H1 (cell line): ENCODE measurements at regions not wholly inside any gene's neighbourhood (a gene's known extent, or its start where the extent isn't known, plus 50 kb on each side); places are given as distances from the start of the nearest gene placed in this dataset.
"Not testable (repeated sequence)": the region's sequence is repeated elsewhere in the genome, so short reads cannot be mapped to it uniquely, and the experiment has no call there.

Experiments
- CTCF ChIA-PET: fragments of 300-600 bp; sonication (Branson Sonifier 250); formaldehyde crosslinking; loops from one replicate; lab custom pipeline; 2021; ENCODE audit not compliant: partially characterized antibody; lab: Charles Lee
- POLR2A ChIA-PET: fragments of 300-600 bp; sonication (Branson Sonifier 250); formaldehyde crosslinking; loops from one replicate; lab custom pipeline; 2021; ENCODE audit warnings: inconsistent platforms; ENCODE audit not compliant: partially characterized antibody; lab: Charles Lee
- DNase-seq, 2 experiments: peaks; one replicate each; pipeline versions ENCODE4 v3.0.0 to v3.0.0-alpha.2; 2010 to 2022; ENCODE audit warnings: low spot score in 2 of 2, low read depth in 1 of 2, mixed read lengths in 1 of 2
- FAIRE-seq: peaks from 2 replicates; lab custom pipeline; 2011; peaks lifted over from hg19 to GRCh38; lab: Jason Lieb, UNC
- H2AFZ ChIP-seq: 2 replicates; pipeline ENCODE4 v1.8.1; 2012; ENCODE audit warnings: low read length, inconsistent platforms
- H2AK5ac ChIP-seq: 2 replicates; pipeline ENCODE4 v1.6.1; 2013; ENCODE audit warnings: low read depth, low read length
- H2BK120ac ChIP-seq: replicated peaks from 2 replicates; pipeline ENCODE3; 2013; ENCODE audit warnings: low read depth, low read length, inconsistent platforms
- H2BK12ac ChIP-seq: 2 replicates; pipeline ENCODE4 v1.6.1; 2013; ENCODE audit warnings: low read depth, low read length
- H2BK15ac ChIP-seq: 2 replicates; pipeline ENCODE4 v1.6.1; 2013; ENCODE audit warnings: low read length
- H2BK20ac ChIP-seq: 2 replicates; pipeline ENCODE4 v1.6.1; 2013; ENCODE audit warnings: low read length
- H2BK5ac ChIP-seq: 2 replicates; pipeline ENCODE4 v1.6.1; 2013; ENCODE audit warnings: low read depth, low read length
- H3K14ac ChIP-seq: 2 replicates; pipeline ENCODE4 v1.6.1; 2013; ENCODE audit warnings: inconsistent platforms; ENCODE audit not compliant: insufficient read length
- H3K18ac ChIP-seq: 2 replicates; pipeline ENCODE4 v1.6.1; 2013; ENCODE audit warnings: low read length; ENCODE audit errors: extremely low read depth
- H3K23ac ChIP-seq: 2 replicates; pipeline ENCODE4 v1.6.1; 2013; ENCODE audit warnings: inconsistent platforms; ENCODE audit not compliant: insufficient read length
- H3K23me2 ChIP-seq: 2 replicates; pipeline ENCODE4 v1.6.1; 2013; ENCODE audit warnings: low read depth, low read length
- H3K27ac ChIP-seq: 2 replicates; pipeline ENCODE4 v1.6.1; 2011; ENCODE audit warnings: low read depth, low read length, inconsistent platforms
- H3K27me3 ChIP-seq, 4 experiments: replicated peaks in 1 of 4; 1 replicate in 1 of 4; 2 replicates in 3 of 4; pipeline versions ENCODE4 v1.6.1 to v1.8.1; 2011 to 2013; ENCODE audit warnings: low read length in 3 of 4, mild to moderate bottlenecking in 3 of 4, inconsistent platforms in 2 of 4, mixed read lengths in 2 of 4, moderate library complexity in 1 of 4; ENCODE audit not compliant: control insufficient read depth in 3 of 4, insufficient read depth in 3 of 4; ENCODE audit errors: extremely low read depth in 1 of 4
- H3K36me3 ChIP-seq, 4 experiments: 2 replicates each; pipeline versions ENCODE4 v1.6.1 to v1.8.1; 2011 to 2013; ENCODE audit warnings: mild to moderate bottlenecking in 4 of 4, low read length in 3 of 4, moderate library complexity in 2 of 4, control low read depth in 1 of 4, inconsistent platforms in 1 of 4; ENCODE audit not compliant: insufficient read depth in 4 of 4, control insufficient read depth in 2 of 4
- H3K4ac ChIP-seq: replicated peaks from 2 replicates; pipeline ENCODE3; 2013; ENCODE audit warnings: low read length, low read depth, mixed read lengths, inconsistent platforms; ENCODE audit not compliant: insufficient read length
- H3K4me1 ChIP-seq, 4 experiments: replicated peaks in 1 of 4; 1 replicate in 1 of 4; 2 replicates in 3 of 4; pipeline versions ENCODE4 v1.6.1 to v1.8.1; 2011 to 2013; ENCODE audit warnings: low read length in 3 of 4, inconsistent platforms in 2 of 4, mixed read lengths in 1 of 4; ENCODE audit not compliant: insufficient read depth in 4 of 4, control insufficient read depth in 3 of 4
- H3K4me2 ChIP-seq, 2 experiments: 2 replicates each; pipeline versions ENCODE4 v1.6.1 to v1.8.1; 2011 to 2013; ENCODE audit warnings: low read depth in 2 of 2, low read length in 2 of 2, control low read depth in 1 of 2, inconsistent platforms in 1 of 2, mild to moderate bottlenecking in 1 of 2; ENCODE audit not compliant: insufficient read depth in 1 of 2
- H3K4me3 ChIP-seq, 4 experiments: fragments of 200-600, 300-600 bp in 1 of 4; sonication (generic), shearing (Covaris generic), sonication (Bioruptor Twin) in 1 of 4; 2 replicates each; pipeline versions ENCODE4 v1.5.1 to v1.8.1; 2011 to 2016; ENCODE audit warnings: low read length in 4 of 4, low read depth in 3 of 4, control low read depth in 2 of 4, inconsistent platforms in 2 of 4, mild to moderate bottlenecking in 2 of 4, mixed read lengths in 1 of 4, moderate library complexity in 1 of 4; ENCODE audit not compliant: insufficient read depth in 2 of 4; ENCODE audit errors: extremely low read depth in 1 of 4
- H3K56ac ChIP-seq: replicated peaks from 2 replicates; pipeline ENCODE3; 2013; ENCODE audit warnings: low read depth, mild to moderate bottlenecking, mixed read lengths, low read length, inconsistent platforms; ENCODE audit not compliant: insufficient read length
- H3K79me1 ChIP-seq: 2 replicates; pipeline ENCODE4 v1.6.1; 2013; ENCODE audit warnings: low read depth, low read length, control low read depth
- H3K79me2 ChIP-seq, 2 experiments: 2 replicates each; pipeline versions ENCODE4 v1.6.1 to v1.8.1; 2012 to 2013; ENCODE audit warnings: low read length in 2 of 2, mild to moderate bottlenecking in 2 of 2, inconsistent platforms in 1 of 2; ENCODE audit not compliant: insufficient read depth in 2 of 2, control insufficient read depth in 1 of 2
- H3K9ac ChIP-seq, 4 experiments: replicated peaks in 1 of 4; 1 replicate in 1 of 4; 2 replicates in 3 of 4; pipeline versions ENCODE4 v1.6.1 to v1.8.1; 2011 to 2013; ENCODE audit warnings: low read depth in 3 of 4, low read length in 3 of 4, control low read depth in 2 of 4, mild to moderate bottlenecking in 2 of 4, moderate library complexity in 2 of 4, inconsistent platforms in 1 of 4; ENCODE audit errors: extremely low read depth in 1 of 4
- H3K9me3 ChIP-seq, 2 experiments: 2 replicates each; pipeline versions ENCODE4 v1.6.1 to v1.8.1; 2012 to 2013; ENCODE audit warnings: mild to moderate bottlenecking in 2 of 2, moderate library complexity in 2 of 2, control low read depth in 1 of 2, inconsistent platforms in 1 of 2, low read depth in 1 of 2, low read length in 1 of 2, mixed read lengths in 1 of 2; ENCODE audit not compliant: insufficient read depth in 2 of 2
- H4K20me1 ChIP-seq, 2 experiments: replicated peaks in 1 of 2; 2 replicates each; pipeline versions ENCODE3 to v1.8.1; 2011 to 2013; ENCODE audit warnings: inconsistent platforms in 2 of 2, low read length in 2 of 2, mild to moderate bottlenecking in 1 of 2; ENCODE audit not compliant: insufficient read depth in 2 of 2, control insufficient read depth in 1 of 2
- H4K5ac ChIP-seq: 2 replicates; pipeline ENCODE4 v1.6.1; 2013; ENCODE audit warnings: low read length, low read depth, mixed read lengths, inconsistent platforms; ENCODE audit not compliant: insufficient read length
- H4K8ac ChIP-seq: 2 replicates; pipeline ENCODE4 v1.8.0; 2013; ENCODE audit warnings: mild to moderate bottlenecking, moderate library complexity, low read length, inconsistent platforms; ENCODE audit not compliant: insufficient read depth; ENCODE audit errors: extremely low read depth
- H4K91ac ChIP-seq: replicated peaks from 2 replicates; pipeline ENCODE3; 2013; ENCODE audit warnings: low read length, mixed read lengths, inconsistent platforms; ENCODE audit not compliant: insufficient read length
- WGBS, 2 experiments: shearing (Covaris generic) in 1 of 2; methylation state at CpG; one replicate each; pipeline versions ENCODE4 v1.1.6 to v1.1.7; 2013 to 2015; ENCODE audit warnings: low lambda C conversion rate in 2 of 2, mixed read lengths in 2 of 2, inconsistent platforms in 1 of 2, low coverage in 1 of 2, missing lambda C conversion rate in 1 of 2; ENCODE audit not compliant: insufficient replicate concordance in 2 of 2, insufficient coverage in 1 of 2, insufficient read length in 1 of 2; ENCODE audit errors: extremely low coverage in 1 of 2, missing lambda C conversion rate in 1 of 2; 5-methylcytosine and 5-hydroxymethylcytosine counted together

DNA sequence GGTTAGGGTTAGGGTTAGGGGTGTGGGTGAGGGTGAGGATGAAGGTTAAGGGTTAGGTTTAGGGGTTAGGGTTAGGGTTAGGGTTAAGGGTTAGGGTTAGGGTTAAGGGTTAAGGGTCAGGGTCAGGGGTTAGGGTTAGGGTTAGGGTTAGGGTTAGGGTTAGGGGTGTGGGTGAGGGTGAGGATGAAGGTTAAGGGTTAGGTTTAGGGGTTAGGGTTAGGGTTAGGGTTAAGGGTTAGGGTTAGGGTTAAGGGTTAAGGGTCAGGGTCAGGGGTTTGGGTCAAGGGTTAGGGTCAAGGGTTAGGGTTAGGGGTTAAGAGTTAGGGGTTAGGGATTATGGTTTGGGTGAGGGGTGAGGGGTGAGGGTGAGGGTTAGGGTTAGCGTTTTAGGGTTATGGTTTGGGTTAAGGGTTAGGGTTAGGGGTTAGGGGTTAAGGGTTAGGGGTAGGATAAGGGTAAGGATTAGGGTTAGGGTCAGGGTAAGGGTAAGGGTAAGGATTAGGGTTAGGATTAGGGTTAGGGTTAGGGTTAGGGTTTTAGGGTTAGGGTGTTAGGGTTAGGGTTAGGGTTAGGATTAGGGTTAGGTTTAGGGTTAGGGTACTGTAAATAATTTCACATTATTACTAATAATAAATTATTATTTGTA lies 214.0 kb downstream of the LMLN start:
- H3K36me3 ChIP-seq, H4K5ac ChIP-seq, H3K9ac ChIP-seq, H3K27me3 ChIP-seq, H3K14ac ChIP-seq, DNase-seq, H4K91ac ChIP-seq, POLR2A ChIA-PET, H2BK5ac ChIP-seq, H3K79me1 ChIP-seq, FAIRE-seq, H3K4me3 ChIP-seq, H4K20me1 ChIP-seq, H3K4me1 ChIP-seq, H2BK120ac ChIP-seq, H2AFZ ChIP-seq, H2BK20ac ChIP-seq, H3K18ac ChIP-seq, H3K4ac ChIP-seq, H3K27ac ChIP-seq, CTCF ChIA-PET, H3K9me3 ChIP-seq, H2BK12ac ChIP-seq, H4K8ac ChIP-seq, H3K23ac ChIP-seq, H2BK15ac ChIP-seq, H3K79me2 ChIP-seq, H3K4me2 ChIP-seq, H3K56ac ChIP-seq, H2AK5ac ChIP-seq: not testable (repeated sequence)
- 86 to 100% methylated on average over 1 of the region's 1 CpG for WGBS, 2 experiments
- H3K23me2 ChIP-seq, result peaks cover 21% of the 10 kb centered on the region; the same call in 1 of the 2 replicates
